ENCODE measurements at regions not wholly inside any gene's neighbourhood (a gene's known extent, or its start where the extent isn't known, plus 50 kb on each side); places are given as distances from the start of the nearest gene placed in this dataset.

DNA sequence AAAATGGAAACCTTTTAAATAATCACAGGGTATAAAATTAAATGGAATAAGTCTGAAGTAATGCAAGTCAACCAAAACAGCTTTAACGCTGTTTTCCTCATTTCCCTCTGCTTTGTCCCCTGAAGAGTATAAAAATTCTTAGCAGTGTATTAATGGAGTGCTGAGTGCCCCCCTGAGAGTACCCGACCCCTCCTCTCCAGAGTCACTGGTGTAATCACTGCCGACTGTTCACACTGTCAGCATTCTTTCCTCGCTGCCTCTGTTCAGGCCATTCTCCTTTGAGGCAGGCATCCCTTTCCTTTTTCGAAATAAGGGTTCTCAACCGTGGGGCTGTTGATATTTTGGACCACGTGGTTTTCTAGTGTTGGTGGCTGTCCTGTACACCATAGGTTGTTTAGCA is 146.9 kb upstream of the SLC10A2 start:
- TF ChIP-seq EP300 (IDR thresholded peaks at IDR 0.05; ENCODE audit: borderline replicate concordance) = no peak
- no peak for TF ChIP-seq TCF12 (IDR thresholded peaks at IDR 0.05; ENCODE audit: low read depth)
- no peak for TF ChIP-seq YY1 (IDR thresholded peaks at IDR 0.05; ENCODE audit: low read depth)
- TF ChIP-seq FOXM1 (IDR thresholded peaks at IDR 0.05; ENCODE audit: borderline replicate concordance, low read depth) = no peak
- TF ChIP-seq TAF1 (IDR thresholded peaks at IDR 0.05; ENCODE audit: low read depth) = no peak
- TF ChIP-seq, protein P1, sequence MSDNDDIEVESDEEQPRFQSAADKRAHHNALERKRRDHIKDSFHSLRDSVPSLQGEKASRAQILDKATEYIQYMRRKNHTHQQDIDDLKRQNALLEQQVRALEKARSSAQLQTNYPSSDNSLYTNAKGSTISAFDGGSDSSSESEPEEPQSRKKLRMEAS (IDR thresholded peaks at IDR 0.05) = no peak
- no peak for TF ChIP-seq ZBTB7A (IDR thresholded peaks at IDR 0.05; ENCODE audit: low read depth)
- no peak for TF ChIP-seq TEAD4 (IDR thresholded peaks at IDR 0.05)
- no peak for TF ChIP-seq NFIC (IDR thresholded peaks at IDR 0.05)
- TF ChIP-seq, protein P2, sequence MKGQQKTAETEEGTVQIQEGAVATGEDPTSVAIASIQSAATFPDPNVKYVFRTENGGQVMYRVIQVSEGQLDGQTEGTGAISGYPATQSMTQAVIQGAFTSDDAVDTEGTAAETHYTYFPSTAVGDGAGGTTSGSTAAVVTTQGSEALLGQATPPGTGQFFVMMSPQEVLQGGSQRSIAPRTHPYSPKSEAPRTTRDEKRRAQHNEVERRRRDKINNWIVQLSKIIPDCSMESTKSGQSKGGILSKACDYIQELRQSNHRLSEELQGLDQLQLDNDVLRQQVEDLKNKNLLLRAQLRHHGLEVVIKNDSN (IDR thresholded peaks at IDR 0.05) = no peak
- TF ChIP-seq, protein P3, sequence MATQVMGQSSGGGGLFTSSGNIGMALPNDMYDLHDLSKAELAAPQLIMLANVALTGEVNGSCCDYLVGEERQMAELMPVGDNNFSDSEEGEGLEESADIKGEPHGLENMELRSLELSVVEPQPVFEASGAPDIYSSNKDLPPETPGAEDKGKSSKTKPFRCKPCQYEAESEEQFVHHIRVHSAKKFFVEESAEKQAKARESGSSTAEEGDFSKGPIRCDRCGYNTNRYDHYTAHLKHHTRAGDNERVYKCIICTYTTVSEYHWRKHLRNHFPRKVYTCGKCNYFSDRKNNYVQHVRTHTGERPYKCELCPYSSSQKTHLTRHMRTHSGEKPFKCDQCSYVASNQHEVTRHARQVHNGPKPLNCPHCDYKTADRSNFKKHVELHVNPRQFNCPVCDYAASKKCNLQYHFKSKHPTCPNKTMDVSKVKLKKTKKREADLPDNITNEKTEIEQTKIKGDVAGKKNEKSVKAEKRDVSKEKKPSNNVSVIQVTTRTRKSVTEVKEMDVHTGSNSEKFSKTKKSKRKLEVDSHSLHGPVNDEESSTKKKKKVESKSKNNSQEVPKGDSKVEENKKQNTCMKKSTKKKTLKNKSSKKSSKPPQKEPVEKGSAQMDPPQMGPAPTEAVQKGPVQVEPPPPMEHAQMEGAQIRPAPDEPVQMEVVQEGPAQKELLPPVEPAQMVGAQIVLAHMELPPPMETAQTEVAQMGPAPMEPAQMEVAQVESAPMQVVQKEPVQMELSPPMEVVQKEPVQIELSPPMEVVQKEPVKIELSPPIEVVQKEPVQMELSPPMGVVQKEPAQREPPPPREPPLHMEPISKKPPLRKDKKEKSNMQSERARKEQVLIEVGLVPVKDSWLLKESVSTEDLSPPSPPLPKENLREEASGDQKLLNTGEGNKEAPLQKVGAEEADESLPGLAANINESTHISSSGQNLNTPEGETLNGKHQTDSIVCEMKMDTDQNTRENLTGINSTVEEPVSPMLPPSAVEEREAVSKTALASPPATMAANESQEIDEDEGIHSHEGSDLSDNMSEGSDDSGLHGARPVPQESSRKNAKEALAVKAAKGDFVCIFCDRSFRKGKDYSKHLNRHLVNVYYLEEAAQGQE (IDR thresholded peaks at IDR 0.05; ENCODE audit: low read depth) = no peak
- no peak for TF ChIP-seq RAD21 (IDR thresholded peaks at IDR 0.05; ENCODE audit: low read depth)
- no peak for TF ChIP-seq CREB1 (IDR thresholded peaks at IDR 0.05; ENCODE audit: low read depth)
- TF ChIP-seq CEBPB (IDR thresholded peaks at IDR 0.05) = no peak

DNA sequence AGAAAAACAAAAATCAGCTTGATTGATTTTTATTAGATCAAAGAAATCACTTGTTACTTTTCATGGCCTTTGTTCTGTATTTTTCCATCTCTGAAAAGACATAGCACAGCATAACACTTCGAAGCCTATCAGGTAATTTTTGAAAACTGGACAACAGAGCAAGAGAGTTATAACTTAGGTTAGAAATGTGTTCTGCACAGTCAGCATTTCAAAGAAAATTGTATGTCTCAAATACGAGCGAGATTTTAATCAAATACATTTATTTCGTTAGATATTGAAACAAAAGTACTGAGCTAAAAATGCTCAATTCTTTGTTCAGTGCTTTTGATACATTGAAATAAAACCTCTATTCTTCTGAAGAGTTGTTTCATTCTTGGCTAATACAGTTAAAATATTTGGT is 144.1 kb upstream of the SLC10A2 start:
- no peak for TF ChIP-seq NFIC (IDR thresholded peaks at IDR 0.05)
- no peak for TF ChIP-seq EGR1 (IDR thresholded peaks at IDR 0.05)

DNA sequence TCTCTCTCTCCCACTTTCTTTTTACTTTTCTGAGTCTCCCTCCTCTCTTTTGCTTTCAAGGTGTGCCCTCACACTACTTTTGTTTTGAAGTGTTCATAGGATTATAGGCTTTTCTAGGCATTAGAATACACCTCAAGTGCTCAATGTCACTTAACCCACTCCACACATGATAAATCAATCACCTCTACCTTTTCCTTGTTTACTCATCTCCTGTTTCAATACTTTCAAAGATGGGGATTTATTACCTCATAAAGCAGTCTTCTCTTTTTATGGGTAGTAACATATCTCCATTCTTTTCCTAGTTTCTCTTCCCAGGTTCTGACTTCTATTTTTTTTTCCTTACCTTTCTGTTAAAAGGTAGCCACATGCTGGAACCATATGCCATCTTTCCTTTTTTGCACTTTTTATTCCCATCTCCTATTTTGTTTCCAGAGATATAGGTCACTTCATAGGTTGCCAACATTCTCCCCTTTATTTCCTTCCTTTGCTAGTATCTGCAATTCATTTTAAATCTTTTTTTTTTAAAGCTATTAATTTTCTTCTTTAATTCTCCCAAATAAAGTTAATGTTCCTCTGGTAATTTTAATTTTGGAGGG is 137.6 kb upstream of the SLC10A2 start:
- TF ChIP-seq FOXM1 (IDR thresholded peaks at IDR 0.05; ENCODE audit: borderline replicate concordance, low read depth) (no peak), TCF12 (IDR thresholded peaks at IDR 0.05; ENCODE audit: low read depth) (no peak), EP300 (IDR thresholded peaks at IDR 0.05; ENCODE audit: borderline replicate concordance) (no peak), RAD21 (IDR thresholded peaks at IDR 0.05; ENCODE audit: low read depth) (no peak), CREB1 (IDR thresholded peaks at IDR 0.05; ENCODE audit: low read depth) (no peak), CEBPB (IDR thresholded peaks at IDR 0.05) (no peak), EGR1 (IDR thresholded peaks at IDR 0.05) (no peak), TAF1 (IDR thresholded peaks at IDR 0.05; ENCODE audit: low read depth) (no peak), YY1 (IDR thresholded peaks at IDR 0.05; ENCODE audit: low read depth) (no peak), ZBTB7A (IDR thresholded peaks at IDR 0.05; ENCODE audit: low read depth) (no peak), NFIC (IDR thresholded peaks at IDR 0.05) (no peak)
- TF ChIP-seq, protein P2 (IDR thresholded peaks at IDR 0.05) = no peak
- TF ChIP-seq, protein P3 (IDR thresholded peaks at IDR 0.05; ENCODE audit: low read depth) = no peak

DNA sequence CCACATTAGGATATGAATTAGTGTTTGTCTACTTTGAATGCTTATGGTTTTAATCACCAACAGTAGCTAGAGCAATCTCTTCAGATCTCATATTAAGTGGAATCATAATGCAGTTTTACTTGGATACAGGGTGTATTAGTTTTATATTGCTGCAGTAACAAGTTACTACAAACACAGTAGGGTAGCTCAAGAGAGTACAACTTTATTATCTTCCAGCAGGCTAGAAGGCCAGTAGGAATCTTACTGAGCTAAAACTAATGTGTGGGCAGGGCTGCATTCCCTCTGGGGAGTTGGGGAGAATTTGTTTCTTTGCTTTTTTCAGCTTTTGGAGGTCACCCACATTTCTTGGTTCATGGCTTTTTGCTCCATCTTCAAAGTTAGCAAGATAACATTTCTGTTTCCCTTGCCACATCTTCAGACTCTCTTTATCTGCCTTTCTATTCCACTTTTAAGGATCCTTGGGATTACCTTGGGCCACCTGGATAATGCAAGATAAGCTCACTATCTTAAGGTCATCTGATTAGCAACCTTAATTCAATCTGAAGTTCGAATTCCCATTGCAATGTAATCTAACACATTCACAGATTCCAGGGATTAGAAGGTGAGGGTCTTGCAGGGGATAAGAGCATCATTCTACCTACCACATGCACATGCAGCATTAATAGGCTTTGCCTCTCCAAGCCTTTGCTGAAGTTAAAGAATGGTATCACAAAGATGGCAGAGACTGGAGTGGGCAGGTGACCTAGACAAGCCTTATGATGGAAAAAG is 134.1 kb upstream of the SLC10A2 start:
- TF ChIP-seq ZBTB7A (IDR thresholded peaks at IDR 0.05; ENCODE audit: low read depth) (no peak), RAD21 (IDR thresholded peaks at IDR 0.05; ENCODE audit: low read depth) (no peak), EGR1 (IDR thresholded peaks at IDR 0.05) (no peak)

DNA sequence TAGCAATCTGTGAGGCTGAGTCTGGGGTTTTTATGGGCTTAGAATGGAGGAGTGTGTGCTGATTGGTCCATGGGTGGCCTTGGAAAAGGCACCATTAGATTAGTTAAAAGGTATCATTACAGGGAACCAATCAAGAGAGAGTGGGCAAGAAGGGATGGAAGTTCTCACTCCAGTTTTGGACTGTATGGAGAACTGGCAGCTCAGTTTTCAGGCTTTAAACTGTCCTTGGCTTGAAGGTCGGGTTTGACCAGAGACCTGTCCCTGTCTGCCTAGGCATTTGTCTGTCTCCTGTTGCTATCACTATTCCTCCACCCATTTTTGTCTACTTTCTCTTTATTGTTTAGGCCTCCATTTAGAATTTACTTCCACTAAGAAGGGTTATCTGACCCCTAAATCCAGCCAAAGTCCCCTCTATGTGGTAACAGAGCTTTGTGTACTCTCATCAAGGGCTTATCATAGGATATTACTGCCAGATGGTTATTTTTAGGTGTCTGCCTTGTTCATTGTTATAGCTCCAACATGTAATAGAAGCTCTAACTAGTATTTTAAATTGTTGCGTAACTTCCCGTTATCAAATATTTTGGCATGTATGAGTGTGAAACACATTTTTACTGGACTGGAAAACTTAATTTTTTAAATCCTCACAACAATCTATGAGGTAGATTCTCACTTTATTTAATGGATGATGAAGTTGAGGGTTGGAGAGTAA is 133.3 kb upstream of the SLC10A2 start:
- no peak for TF ChIP-seq TEAD4 (IDR thresholded peaks at IDR 0.05)
- TF ChIP-seq NFIC (IDR thresholded peaks at IDR 0.05) = no peak
- TF ChIP-seq CEBPB (IDR thresholded peaks at IDR 0.05) = peak; percentile 43; the same call in 1 of the 2 replicates

DNA sequence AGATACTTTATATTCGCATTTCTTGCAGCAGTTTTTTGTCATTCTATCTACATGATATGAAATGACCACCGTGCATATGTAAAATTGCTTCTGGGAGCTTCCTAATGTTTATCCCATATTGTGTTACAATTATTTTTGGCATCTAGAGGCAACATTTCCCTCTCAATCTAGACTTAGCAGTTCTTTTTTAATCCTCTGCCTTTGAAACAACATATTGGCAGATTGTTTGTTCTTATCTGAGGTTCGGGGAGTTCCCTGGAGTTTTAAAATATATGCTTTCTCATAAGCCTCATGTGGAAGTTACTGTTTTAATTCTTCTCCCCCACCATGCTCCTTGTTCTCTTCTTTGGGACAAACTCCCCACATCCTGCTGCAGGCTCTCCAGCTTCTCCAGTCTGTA is 130.1 kb upstream of the SLC10A2 start:
- TF ChIP-seq RAD21 (IDR thresholded peaks at IDR 0.05; ENCODE audit: low read depth) (no peak), TAF1 (IDR thresholded peaks at IDR 0.05; ENCODE audit: low read depth) (no peak), CREB1 (IDR thresholded peaks at IDR 0.05; ENCODE audit: low read depth) (no peak), YY1 (IDR thresholded peaks at IDR 0.05; ENCODE audit: low read depth) (no peak), NFIC (IDR thresholded peaks at IDR 0.05) (no peak), TCF12 (IDR thresholded peaks at IDR 0.05; ENCODE audit: low read depth) (no peak), EGR1 (IDR thresholded peaks at IDR 0.05) (no peak), EP300 (IDR thresholded peaks at IDR 0.05; ENCODE audit: borderline replicate concordance) (no peak), ZBTB7A (IDR thresholded peaks at IDR 0.05; ENCODE audit: low read depth) (no peak), TEAD4 (IDR thresholded peaks at IDR 0.05) (no peak), FOXM1 (IDR thresholded peaks at IDR 0.05; ENCODE audit: borderline replicate concordance, low read depth) (no peak)
- TF ChIP-seq, protein P2 (IDR thresholded peaks at IDR 0.05) = no peak
- TF ChIP-seq, protein P3 (IDR thresholded peaks at IDR 0.05; ENCODE audit: low read depth) = no peak
